Brain microvascular endothelial cell (primary cell): ENCODE measurements at regions not wholly inside any gene's neighbourhood (a gene's known extent, or its start where the extent isn't known, plus 50 kb on each side); places are given as distances from the start of the nearest gene placed in this dataset.

Experiments
- DNase-seq: peaks from one replicate; pipeline ENCODE4 v3.0.0-alpha.2; 2020
- H3K27ac ChIP-seq: fragments of 250-450 bp; sonication (Bioruptor Pico); 2 replicates; pipeline ENCODE4 v1.5.1; 2020; ENCODE audit warnings: mild to moderate bottlenecking, moderate library complexity
- H3K27me3 ChIP-seq: fragments of 250-450 bp; sonication (Bioruptor Pico); replicated peaks from 2 replicates; pipeline ENCODE4 v1.5.1; 2020; ENCODE audit warnings: mild to moderate bottlenecking
- H3K36me3 ChIP-seq: fragments of 250-450 bp; sonication (Bioruptor Pico); replicated peaks from 2 replicates; pipeline ENCODE4 v1.5.1; 2020; ENCODE audit warnings: mild to moderate bottlenecking
- H3K4me3 ChIP-seq: 2 replicates; pipeline ENCODE4 v1.5.1; 2011; ENCODE audit warnings: low read depth, mild to moderate bottlenecking, control low read depth, low read length, moderate library complexity
- in situ Hi-C: cut with HindIII; loops from 2 replicates; pipeline ENCODE4 v1.10.0; 2017; ENCODE audit warnings: low sequenced_read_pairs, low pct_ligation_motif_present
- TF ChIP-seq, protein P1 (sequence below): IDR thresholded peaks from 2 replicates; pipeline ENCODE4 v1.5.1; 2011; ENCODE audit warnings: low read depth, mild to moderate bottlenecking, moderate library complexity, low read length, control low read depth, inconsistent platforms; ENCODE audit errors: missing control alignments

DNA sequence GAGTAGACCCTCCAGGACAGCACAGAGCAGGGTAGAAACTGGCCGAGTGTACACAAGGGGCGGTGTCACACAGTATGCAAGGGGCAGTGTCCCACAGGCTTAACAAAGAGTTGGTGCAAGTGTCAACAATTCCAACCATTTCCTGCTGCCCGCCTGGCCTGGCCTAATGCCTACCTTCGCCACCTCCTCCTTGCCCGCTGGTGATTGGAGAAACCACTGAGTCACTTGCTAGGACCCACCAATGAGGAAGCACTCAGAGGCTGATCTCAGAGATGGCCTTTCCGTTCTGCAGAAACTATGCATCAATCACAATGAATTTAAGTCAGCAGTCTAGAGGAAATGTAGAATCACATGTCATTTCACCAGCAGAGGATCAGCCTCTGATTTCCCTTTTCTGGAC, 263.3 kb upstream of the PKDCC start:
- Histone ChIP-seq H3K27me3 (no peaks in the 10 kb centered on the region), H3K4me3 (no peak overlapping the region), H3K36me3 (no peaks in the 10 kb centered on the region), H3K27ac (no peak overlapping the region)
- DNase-seq, result no peak
- TF ChIP-seq, protein P1, sequence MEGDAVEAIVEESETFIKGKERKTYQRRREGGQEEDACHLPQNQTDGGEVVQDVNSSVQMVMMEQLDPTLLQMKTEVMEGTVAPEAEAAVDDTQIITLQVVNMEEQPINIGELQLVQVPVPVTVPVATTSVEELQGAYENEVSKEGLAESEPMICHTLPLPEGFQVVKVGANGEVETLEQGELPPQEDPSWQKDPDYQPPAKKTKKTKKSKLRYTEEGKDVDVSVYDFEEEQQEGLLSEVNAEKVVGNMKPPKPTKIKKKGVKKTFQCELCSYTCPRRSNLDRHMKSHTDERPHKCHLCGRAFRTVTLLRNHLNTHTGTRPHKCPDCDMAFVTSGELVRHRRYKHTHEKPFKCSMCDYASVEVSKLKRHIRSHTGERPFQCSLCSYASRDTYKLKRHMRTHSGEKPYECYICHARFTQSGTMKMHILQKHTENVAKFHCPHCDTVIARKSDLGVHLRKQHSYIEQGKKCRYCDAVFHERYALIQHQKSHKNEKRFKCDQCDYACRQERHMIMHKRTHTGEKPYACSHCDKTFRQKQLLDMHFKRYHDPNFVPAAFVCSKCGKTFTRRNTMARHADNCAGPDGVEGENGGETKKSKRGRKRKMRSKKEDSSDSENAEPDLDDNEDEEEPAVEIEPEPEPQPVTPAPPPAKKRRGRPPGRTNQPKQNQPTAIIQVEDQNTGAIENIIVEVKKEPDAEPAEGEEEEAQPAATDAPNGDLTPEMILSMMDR, result no peak
- in situ Hi-C loops, result no loop called here

DNA sequence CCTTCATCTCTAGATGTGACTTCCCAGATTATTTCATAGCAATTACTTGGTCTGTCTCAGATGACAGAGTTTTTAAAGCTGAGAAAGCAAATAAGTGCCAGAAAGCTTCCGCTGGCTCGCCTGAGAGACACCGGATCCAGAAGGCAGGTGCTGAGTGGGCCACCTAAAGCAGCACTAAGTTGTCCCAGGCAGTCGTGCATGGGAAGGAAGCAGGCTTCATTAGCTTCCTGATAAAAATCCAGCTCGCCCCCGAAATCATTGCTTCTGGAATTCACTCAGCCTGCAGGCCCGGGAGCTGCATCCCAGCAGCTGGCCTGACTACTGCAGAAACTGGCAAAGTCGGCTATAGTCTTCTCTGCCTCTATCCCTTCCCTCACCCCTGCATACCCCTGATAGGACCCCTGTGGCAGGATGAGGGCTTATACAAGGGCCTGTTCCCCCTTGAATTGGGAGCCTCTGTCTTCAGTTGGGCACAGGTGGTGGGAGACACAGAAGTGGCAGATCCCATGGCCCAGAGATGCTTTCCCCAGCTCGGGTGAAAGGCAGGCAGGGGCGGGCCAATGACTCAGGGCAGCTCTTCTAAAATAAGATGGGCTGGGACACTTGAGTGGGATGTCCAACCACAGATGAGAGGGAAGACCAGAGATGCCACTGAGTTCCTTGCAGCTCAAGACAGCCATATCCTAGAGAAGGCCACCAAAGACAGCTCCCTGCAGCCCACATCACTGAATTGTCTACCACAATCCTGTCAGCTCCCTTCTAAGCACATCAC, 262.4 kb upstream of the PKDCC start:
- TF ChIP-seq, protein P1, result no peak
- H3K27ac ChIP-seq, result no peak overlapping the region

DNA sequence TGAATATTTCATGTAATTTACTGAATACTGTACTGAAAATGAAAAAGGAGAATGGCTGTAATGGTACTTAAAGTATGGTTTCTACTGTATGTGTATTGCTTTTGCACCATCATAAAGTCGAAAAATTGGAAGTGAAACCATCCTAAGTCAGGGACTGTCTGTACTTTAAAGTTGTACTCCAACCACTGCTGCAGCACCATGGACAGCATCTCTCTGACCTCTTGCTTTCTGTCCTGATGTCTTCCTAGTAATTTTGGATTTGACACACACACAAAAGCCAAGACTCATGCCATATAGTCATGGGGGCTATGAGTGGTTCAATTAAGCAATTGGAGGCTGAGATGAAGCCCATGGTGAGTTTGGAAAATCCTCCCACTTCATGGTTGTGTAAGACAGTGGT, 256.3 kb upstream of the PKDCC start:
- in situ Hi-C loops, result no loop called here
- Histone ChIP-seq H3K4me3 (no peak overlapping the region), H3K27me3 (no peaks in the 10 kb centered on the region), H3K27ac (no peak overlapping the region), H3K36me3 (no peaks in the 10 kb centered on the region)
- peak; percentile 34 for DNase-seq
- TF ChIP-seq, protein P1, result no peak

More for the DNA sequence above, 262.4 kb upstream of the PKDCC start:
- in situ Hi-C loops, result no loop called here
- no peak for DNase-seq
- Histone ChIP-seq H3K36me3 (no peaks in the 10 kb centered on the region), H3K27me3 (no peaks in the 10 kb centered on the region), H3K4me3 (no peak overlapping the region)

DNA sequence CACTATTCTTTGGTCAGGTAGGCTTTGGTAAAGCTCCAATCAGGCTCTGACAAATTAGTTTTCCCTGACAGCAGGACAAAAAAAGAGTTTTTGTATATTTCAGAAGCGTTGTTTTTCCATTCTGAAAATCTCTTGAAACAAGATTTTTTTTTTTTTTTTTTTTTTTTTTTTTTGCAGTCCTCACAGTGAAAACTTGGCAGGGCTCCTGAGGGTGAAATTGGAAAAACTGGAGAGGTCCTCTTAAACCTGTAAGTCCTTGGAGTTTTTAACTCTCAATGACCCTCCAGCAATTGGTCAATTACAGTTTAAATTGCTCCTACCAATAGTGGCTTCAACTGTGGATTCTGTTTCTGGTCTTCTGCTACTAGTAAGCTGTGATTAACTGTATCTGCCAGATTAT, 244.5 kb upstream of the PKDCC start:
- TF ChIP-seq, protein P1, result no peak
- DNase-seq, result no peak
- Histone ChIP-seq H3K27me3 (no peaks in the 10 kb centered on the region), H3K36me3 (no peaks in the 10 kb centered on the region), H3K27ac (no peak overlapping the region), H3K4me3 (no peak overlapping the region)
- in situ Hi-C loops, result no loop called here

DNA sequence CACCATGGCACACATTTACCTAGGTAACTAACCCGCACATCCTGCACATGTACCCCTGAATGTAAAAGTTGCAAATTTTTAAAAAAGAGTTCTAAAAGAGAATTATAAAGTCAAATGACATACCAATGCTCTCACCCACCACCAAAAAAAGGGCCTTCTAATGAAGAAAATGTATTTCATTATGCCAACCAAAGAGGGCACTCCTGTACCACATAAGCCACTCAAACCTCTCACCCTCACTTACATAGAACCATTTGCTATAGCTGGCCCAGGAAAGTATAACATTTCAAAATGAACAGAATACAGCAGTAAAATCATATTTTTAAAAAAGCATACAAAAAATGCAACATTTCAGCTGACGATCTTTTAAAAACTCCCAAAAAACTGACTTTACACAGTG, 241.5 kb upstream of the PKDCC start:
- in situ Hi-C loops, result no loop called here
- no peak for DNase-seq
- no peak overlapping the region for H3K27ac ChIP-seq
- no peaks in the 10 kb centered on the region for H3K36me3 ChIP-seq
- TF ChIP-seq, protein P1, result no peak
- no peaks in the 10 kb centered on the region for H3K27me3 ChIP-seq
- no peak overlapping the region for H3K4me3 ChIP-seq

DNA sequence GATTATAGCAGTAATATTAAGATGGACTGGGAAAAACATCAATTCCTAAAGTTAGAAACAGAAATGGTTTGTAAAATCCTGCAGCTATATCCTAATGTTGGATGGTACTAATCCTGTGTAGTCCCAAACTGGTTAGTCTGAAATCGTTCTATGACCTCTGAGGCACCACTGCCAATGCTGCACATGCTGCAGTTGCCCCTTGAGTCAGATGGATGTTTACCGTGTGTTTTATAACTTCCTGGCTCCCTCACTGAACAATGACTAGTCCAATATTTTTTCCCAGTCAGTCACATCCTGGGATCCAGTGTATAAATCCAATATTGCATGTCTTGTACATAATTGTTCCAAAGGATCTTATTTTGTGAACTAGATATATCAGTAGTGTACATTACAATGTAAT, 226.7 kb upstream of the PKDCC start:
- H3K4me3 ChIP-seq, result no peak overlapping the region
- no peak for DNase-seq
- no peaks in the 10 kb centered on the region for H3K27me3 ChIP-seq
- in situ Hi-C loops, result no loop called here
- TF ChIP-seq, protein P1, result no peak
- no peaks in the 10 kb centered on the region for H3K36me3 ChIP-seq
- no peak overlapping the region for H3K27ac ChIP-seq
